ENCODE measurements at regions not wholly inside any gene's neighbourhood (a gene's known extent, or its start where the extent isn't known, plus 50 kb on each side); places are given as distances from the start of the nearest gene placed in this dataset.

GRCh38 chr13:79990048-79990447 lies 350.9 kb downstream of the SPRY2 start:
- Histone ChIP-seq H3K9ac (ENCODE audit: extremely low read depth, low read length, poor library complexity, severe bottlenecking) (no peak overlapping the region), H3K9me3 (ENCODE audit: control insufficient read depth, low read length) (no peaks in the 10 kb centered on the region), H3K4me3 (ENCODE audit: low read length) (no peak overlapping the region), H3K27ac (ENCODE audit: low read depth, low read length) (no peak overlapping the region), H3K4me1 (ENCODE audit: control insufficient read depth, insufficient read depth, low read length) (peaks cover 6% of the 10 kb centered on the region), H3K36me3 (ENCODE audit: control insufficient read depth, insufficient read depth, low read length) (no peaks in the 10 kb centered on the region), H3K27me3 (ENCODE audit: control insufficient read depth, insufficient read depth, low read length, poor library complexity, severe bottlenecking) (peaks cover 7% of the 10 kb centered on the region)
- Mint-ChIP-seq H3K27ac (no peak overlapping the region), H3K4me1 (peaks cover 10% of the 10 kb centered on the region), H3K9me3 (no peaks in the 10 kb centered on the region), H3K27me3 (ENCODE audit: insufficient read depth) (peaks cover 8% of the 10 kb centered on the region), H3K36me3 (ENCODE audit: low read depth) (no peaks in the 10 kb centered on the region), H3K4me3 (no peak overlapping the region)
- DNase-seq = no peak
- 95 to 100% methylated on average over 1 to 2 of the region's 2 CpGs for WGBS, 2 experiments (ENCODE audit: insufficient coverage in 1 of 2, insufficient read length in 1 of 2)
- no peak for TF ChIP-seq CTCF (conservative IDR thresholded peaks at IDR 0.05)

GRCh38 chr13:79989217-79989661 lies 351.7 kb downstream of the SPRY2 start:
- H3K36me3 Mint-ChIP-seq (ENCODE audit: low read depth) = no peaks in the 10 kb centered on the region
- TF ChIP-seq CTCF (conservative IDR thresholded peaks at IDR 0.05) = no peak
- no peak for DNase-seq
- no peak overlapping the region for H3K9ac ChIP-seq (ENCODE audit: extremely low read depth, low read length, poor library complexity, severe bottlenecking)
- H3K4me1 ChIP-seq (ENCODE audit: control insufficient read depth, insufficient read depth, low read length) = peaks cover 6% of the 10 kb centered on the region
- H3K27ac Mint-ChIP-seq = no peak overlapping the region
- H3K4me3 Mint-ChIP-seq = no peak overlapping the region
- H3K27me3 ChIP-seq (ENCODE audit: control insufficient read depth, insufficient read depth, low read length, poor library complexity, severe bottlenecking) = peaks cover 7% of the 10 kb centered on the region
- H3K9me3 ChIP-seq (ENCODE audit: control insufficient read depth, low read length) = no peaks in the 10 kb centered on the region
- 88 to 94% methylated on average over 3 of the region's 3 CpGs for WGBS, 2 experiments (ENCODE audit: insufficient coverage in 1 of 2, insufficient read length in 1 of 2)
- H3K4me3 ChIP-seq (ENCODE audit: low read length) = no peak overlapping the region
- H3K27ac ChIP-seq (ENCODE audit: low read depth, low read length) = no peak overlapping the region
- no peaks in the 10 kb centered on the region for H3K36me3 ChIP-seq (ENCODE audit: control insufficient read depth, insufficient read depth, low read length)
- H3K9me3 Mint-ChIP-seq = no peaks in the 10 kb centered on the region
- peaks cover 8% of the 10 kb centered on the region for H3K27me3 Mint-ChIP-seq (ENCODE audit: insufficient read depth)
- peaks cover 4% of the 10 kb centered on the region for H3K4me1 Mint-ChIP-seq

DNA sequence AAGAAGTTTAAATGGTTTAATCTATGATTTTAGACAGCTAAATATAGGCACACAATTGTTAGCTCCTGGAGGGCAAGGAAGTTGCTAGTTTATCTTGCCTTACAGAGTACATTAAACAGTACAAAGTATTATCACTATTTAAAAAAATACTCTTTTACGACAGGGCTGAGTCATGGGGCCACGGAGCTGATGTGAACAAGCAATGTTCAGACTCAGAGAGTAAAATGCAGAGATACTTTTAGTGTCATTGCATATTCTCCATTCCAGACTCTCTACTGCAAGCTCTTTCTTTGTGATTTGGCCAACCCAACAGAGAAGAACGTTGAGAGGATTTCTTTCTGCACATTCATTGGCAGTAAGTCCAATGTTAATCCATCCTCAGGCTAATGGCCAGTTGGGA lies 352.4 kb downstream of the SPRY2 start:
- H3K27me3 Mint-ChIP-seq (ENCODE audit: insufficient read depth) = peaks cover 8% of the 10 kb centered on the region
- Histone ChIP-seq H3K9me3 (ENCODE audit: control insufficient read depth, low read length) (no peaks in the 10 kb centered on the region), H3K27me3 (ENCODE audit: control insufficient read depth, insufficient read depth, low read length, poor library complexity, severe bottlenecking) (peaks cover 7% of the 10 kb centered on the region), H3K9ac (ENCODE audit: extremely low read depth, low read length, poor library complexity, severe bottlenecking) (no peak overlapping the region), H3K4me1 (ENCODE audit: control insufficient read depth, insufficient read depth, low read length) (peaks cover 6% of the 10 kb centered on the region), H3K27ac (ENCODE audit: low read depth, low read length) (no peak overlapping the region), H3K4me3 (ENCODE audit: low read length) (no peak overlapping the region), H3K36me3 (ENCODE audit: control insufficient read depth, insufficient read depth, low read length) (no peaks in the 10 kb centered on the region)
- DNase-seq = no peak
- WGBS, 2 experiments (ENCODE audit: insufficient coverage in 1 of 2, insufficient read length in 1 of 2) = 90 to 93% methylated on average over 3 of the region's 3 CpGs
- H3K9me3 Mint-ChIP-seq = no peaks in the 10 kb centered on the region
- no peak for TF ChIP-seq CTCF (conservative IDR thresholded peaks at IDR 0.05)
- no peak overlapping the region for H3K4me3 Mint-ChIP-seq
- H3K4me1 Mint-ChIP-seq = peaks cover 1% of the 10 kb centered on the region
- no peaks in the 10 kb centered on the region for H3K36me3 Mint-ChIP-seq (ENCODE audit: low read depth)
- H3K27ac Mint-ChIP-seq = no peak overlapping the region
